ENCODE measurements at regions not wholly inside any gene's neighbourhood (a gene's known extent, or its start where the extent isn't known, plus 50 kb on each side); places are given as distances from the start of the nearest gene placed in this dataset.

GRCh38 chr20:58094160-58094559, 134.3 kb downstream of the ANKRD60 start:
- DNase-seq (ENCODE audit: extremely low read depth in 1 of 2, low read depth in 1 of 2) = no peak

- DNase-seq (ENCODE audit: extremely low read depth in 1 of 2, low read depth in 1 of 2) = no peak
These were observed 135.6 kb downstream of the ANKRD60 start for GRCh38 chr20:58092871-58093270.

GRCh38 chr20:58092353-58092752, 136.1 kb downstream of the ANKRD60 start:
- DNase-seq (ENCODE audit: extremely low read depth in 1 of 2, low read depth in 1 of 2) = no peak

DNA sequence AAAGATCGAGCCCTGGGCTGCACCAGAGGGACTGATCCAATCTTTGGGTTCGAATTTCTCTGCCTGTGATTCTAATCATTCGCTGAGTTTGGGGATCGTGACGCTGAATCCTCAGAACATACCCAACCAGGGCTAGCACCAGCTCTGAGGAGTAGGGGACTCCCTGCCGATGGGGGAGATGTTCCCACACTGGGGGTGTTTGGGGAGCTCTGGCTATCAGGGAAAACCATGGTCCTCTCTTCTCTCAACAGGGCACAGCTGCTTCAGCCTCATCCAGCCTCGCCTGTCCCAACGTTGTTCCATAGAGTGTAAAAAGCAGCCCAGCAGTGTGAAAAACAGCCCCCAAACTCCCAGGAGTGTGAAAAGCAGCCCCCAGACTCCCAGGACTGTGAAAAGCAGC, 136.6 kb downstream of the ANKRD60 start:
- no peak for DNase-seq (ENCODE audit: extremely low read depth in 1 of 2, low read depth in 1 of 2)

DNA sequence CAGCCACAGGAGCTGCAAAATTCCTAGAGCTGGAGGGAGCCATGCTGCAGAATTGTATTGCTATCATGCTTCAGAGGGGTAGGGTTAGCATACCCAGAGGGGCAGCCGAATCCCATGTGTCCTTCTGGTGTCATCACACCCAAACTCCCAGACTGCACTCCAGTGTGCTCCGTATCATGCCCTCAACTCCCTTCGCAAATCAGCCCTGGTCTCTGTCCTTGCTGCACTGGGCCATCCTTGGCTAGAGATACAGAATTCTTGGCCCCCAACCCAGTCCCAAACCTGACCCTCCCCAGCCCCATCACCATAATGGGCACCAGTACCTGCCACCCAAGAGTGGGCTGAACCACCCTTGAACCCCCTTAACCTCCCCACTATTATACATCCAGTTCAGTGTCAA, 138.3 kb downstream of the ANKRD60 start:
- no peak for DNase-seq (ENCODE audit: extremely low read depth in 1 of 2, low read depth in 1 of 2)

DNA sequence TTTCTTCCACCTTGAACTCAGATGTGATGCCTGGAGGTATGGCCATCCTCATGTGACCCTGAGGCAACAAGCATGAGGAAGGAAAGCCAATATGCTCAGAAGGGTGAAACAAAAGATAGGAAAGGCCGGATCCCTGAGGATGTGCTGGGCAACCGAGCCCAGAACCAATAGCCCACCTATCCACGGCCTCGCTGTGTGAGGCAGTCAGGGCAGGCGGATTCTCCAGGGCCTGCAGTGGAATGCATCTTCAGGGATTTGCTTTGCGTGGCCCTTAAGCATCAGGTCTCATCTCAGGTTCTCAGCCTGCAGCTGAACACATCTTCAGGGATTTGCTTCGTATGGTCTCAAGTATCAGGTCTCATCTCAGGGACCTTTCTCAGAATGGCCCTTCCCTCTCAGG, 139.8 kb downstream of the ANKRD60 start:
- DNase-seq (ENCODE audit: extremely low read depth in 1 of 2, low read depth in 1 of 2) = no peak

GRCh38 chr20:58088105-58088504, 140.3 kb downstream of the ANKRD60 start:
- no peak for DNase-seq (ENCODE audit: extremely low read depth in 1 of 2, low read depth in 1 of 2)

GRCh38 chr20:58087562-58087858, 140.9 kb downstream of the ANKRD60 start:
- DNase-seq (ENCODE audit: extremely low read depth in 1 of 2, low read depth in 1 of 2) = no peak

GRCh38 chr20:58086763-58087561, 141.5 kb downstream of the ANKRD60 start:
- DNase-seq (ENCODE audit: extremely low read depth in 1 of 2, low read depth in 1 of 2) = no peak

DNA sequence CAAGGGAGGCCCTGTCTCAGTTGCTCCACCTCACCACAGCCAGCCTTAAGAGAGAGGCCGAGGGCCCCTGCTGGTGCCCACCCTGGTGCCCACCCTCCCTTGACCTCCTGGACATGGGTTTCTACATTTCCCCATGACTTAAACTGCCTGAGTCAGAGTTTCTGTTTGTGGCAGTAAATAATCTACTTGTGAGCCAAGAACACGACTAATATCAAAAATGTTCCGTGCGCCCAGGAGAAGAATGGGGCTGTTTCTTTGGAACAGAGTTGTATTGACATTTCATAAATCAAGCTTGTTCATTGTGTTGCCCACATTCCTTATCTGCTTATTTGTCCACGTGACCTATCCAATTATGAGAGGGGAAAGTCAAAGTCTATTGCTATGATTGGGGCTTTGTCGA, 143.5 kb downstream of the ANKRD60 start:
- DNase-seq (ENCODE audit: extremely low read depth in 1 of 2, low read depth in 1 of 2) = no peak

- DNase-seq (ENCODE audit: extremely low read depth in 1 of 2, low read depth in 1 of 2) = no peak
These were observed 143.9 kb downstream of the ANKRD60 start for GRCh38 chr20:58084566-58084965.

GRCh38 chr20:58081846-58082245, 146.6 kb downstream of the ANKRD60 start:
- DNase-seq (ENCODE audit: extremely low read depth in 1 of 2, low read depth in 1 of 2) = no peak

DNA sequence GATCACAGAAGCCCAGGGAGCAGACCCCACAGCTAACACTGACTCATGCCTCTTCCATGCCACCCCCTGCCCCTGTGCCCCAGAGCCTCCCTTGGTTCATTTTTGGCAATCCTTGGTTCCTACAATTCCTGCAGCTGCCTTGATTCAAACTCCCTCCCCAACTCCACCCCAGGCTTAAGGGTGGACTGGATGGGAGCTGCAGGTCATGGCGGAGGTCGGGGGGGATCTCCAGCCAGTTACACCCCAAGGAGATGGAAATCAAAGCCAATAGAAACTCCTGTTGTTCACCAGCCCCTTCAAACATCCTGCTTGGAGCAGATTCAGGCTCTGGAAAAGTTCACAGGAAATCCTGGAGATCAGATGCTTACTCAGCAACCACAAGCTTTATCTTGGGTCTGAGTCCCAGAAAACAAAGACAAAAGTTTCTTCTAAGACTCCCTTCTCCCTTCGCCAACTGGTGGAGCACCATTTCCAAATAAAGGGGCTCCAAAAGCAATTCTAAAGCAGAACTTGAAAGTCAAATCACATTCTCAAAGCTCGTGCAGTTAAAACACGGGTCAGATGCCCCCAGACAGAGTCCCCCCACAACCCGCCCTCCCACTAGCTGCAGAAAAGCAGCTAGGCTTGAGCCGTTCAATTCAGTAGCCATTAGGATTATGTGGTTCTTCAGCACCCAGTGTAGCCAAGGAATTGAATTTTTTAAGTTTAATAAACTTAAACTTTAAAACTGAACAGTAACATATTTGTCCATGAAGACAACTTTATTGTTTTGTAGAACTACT, 149.5 kb downstream of the ANKRD60 start:
- DNase-seq (ENCODE audit: extremely low read depth in 1 of 2, low read depth in 1 of 2) = no peak

GRCh38 chr20:58077282-58077681, 151.2 kb downstream of the ANKRD60 start:
- no peak for DNase-seq (ENCODE audit: extremely low read depth in 1 of 2, low read depth in 1 of 2)

GRCh38 chr20:58076405-58076804, 152.0 kb downstream of the ANKRD60 start:
- no peak for DNase-seq (ENCODE audit: extremely low read depth in 1 of 2, low read depth in 1 of 2)

DNA sequence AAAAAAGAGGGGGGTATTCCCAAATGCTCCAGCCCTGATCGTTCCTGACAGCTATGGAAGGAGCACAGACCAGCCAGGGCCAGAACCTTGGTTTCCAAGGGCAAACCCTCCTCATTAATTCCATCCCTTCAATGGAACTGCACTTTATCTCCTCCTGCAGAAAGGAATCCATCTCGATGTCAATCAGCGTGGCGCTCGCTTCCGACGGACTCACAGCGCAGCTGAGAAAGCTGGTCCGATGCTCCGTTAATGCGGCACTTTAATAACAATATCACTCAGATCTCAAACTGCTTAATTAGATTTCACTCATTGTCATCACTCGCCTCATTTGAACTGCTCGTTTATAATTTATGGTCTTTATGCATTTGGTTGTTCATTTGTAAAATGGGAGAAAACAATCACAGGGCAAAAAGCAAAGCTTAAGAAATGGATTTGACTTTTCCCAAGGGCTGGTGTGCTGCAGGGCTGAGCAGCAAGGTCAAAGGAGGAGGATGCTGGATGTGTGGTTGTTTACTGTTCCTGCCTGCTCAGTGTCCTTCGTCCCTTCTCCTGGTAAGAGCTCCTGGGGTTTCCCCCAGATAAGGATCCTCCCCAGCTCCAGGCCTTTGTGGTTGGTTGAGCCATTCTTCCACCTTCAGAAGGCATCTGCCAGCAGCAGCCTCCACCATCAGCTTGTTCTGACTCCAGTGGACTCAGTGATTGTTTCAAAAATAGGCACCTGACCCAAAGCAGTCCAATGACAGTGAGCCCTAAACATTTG, 152.7 kb downstream of the ANKRD60 start:
- DNase-seq (ENCODE audit: extremely low read depth in 1 of 2, low read depth in 1 of 2) = no peak

DNA sequence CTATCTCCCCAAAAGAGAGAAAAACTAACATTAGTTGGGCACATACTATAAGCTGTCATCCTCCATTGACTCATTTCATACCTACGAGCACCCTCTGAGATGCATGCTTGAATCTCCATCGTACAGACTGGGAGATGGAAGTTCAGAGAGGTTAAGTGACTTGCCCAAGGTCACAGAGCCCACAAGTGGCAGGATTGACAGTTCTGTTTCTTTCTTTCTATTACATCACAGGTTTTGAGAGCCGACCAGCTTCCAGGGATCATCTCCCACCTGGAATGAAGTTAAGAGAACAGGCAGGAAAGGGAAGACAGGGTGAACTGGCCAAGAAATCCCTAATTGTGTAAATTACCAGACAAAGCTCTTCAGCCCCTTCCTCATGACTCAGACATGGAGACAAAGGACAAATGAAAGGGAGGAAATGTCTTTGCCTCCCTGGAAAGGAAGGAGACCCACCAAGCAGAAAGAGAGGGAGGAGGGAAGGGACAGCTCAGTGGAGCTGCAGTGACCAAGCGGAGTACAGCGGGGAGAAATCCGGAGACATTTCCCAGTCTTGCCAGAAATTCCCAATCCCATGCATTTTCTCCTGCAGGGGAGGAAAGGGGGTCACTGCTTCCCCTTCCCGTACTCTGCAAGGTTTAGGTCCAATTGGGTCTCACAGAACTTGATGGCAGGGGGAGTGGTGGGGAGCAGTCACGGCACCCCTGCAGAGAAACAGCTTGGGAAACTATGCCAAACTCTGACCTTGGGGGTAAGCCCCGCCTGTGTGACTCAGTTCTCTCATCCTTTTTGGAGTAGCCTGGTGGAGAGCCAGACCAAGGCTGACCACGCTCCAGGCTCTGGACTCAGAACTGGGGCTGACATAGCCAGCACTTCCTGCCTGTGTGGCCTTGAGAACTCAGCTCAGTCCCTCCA, 154.3 kb downstream of the ANKRD60 start:
- no peak for DNase-seq (ENCODE audit: extremely low read depth in 1 of 2, low read depth in 1 of 2)

DNA sequence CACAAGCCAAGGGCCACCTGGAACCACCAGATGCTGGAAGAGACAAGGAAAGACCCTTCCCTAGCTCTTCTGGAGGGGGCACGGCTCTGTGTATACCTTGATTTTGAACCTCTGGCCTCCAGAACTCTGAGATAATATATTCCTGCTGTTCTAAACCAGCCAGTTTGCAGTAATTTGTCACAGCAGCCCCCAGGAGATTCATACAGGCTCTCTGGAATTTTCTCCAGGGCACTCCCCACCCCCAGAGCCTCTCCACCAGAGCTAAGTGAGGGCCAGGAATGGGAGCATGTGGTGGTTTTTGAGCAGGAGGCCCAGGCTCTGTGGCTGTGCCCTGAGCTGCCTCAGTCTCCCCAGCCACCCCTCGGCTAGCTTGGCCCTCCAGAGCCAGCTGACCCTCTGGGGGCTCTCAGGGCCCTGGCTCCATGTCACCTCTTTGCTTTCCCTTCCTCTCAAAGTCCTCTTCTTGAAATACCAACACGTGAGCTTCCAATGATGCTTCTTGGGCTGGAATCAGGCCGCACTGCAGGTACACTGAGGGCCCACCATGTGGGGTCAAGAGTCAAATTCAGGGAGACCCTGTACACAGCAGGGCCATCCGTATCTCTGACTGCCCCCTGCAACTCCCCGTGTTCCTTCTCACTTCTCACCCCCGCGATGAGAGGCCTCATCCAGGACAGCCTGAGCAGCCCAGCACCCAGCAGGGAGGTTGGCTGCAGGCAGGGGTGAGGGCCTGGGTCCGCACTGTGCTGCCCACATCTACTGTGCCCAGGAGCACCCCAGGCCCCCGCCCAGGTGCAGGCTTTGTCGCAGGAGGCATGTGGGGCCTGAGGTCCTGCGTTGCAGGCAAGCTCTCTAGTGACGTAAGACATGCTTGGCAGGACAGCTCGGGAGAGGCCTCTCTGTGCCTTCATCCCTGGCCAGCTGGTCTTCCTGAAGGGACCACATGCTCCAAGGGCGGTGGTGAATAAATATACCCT, 155.5 kb downstream of the ANKRD60 start:
- no peak for DNase-seq (ENCODE audit: extremely low read depth in 1 of 2, low read depth in 1 of 2)

DNA sequence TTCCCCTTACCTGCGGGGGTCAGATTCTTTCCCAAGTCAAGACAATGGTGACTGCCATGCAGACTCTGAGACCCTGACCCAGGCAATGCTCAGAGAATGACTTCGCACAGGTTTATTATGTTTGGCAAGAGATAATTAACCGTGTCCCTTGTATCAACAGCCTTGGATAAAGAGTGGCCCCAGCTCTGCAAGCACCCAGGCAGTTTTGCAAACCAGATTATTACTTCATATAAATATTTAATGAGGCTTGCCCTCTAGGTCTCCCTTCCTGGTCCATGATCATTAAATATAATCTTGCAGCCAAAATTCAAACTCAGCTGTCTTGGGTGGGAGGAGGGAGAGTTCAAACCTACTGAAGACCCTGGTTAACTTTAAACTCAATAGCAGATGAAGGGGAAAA, 156.5 kb downstream of the ANKRD60 start:
- DNase-seq (ENCODE audit: extremely low read depth in 1 of 2, low read depth in 1 of 2) = no peak

DNA sequence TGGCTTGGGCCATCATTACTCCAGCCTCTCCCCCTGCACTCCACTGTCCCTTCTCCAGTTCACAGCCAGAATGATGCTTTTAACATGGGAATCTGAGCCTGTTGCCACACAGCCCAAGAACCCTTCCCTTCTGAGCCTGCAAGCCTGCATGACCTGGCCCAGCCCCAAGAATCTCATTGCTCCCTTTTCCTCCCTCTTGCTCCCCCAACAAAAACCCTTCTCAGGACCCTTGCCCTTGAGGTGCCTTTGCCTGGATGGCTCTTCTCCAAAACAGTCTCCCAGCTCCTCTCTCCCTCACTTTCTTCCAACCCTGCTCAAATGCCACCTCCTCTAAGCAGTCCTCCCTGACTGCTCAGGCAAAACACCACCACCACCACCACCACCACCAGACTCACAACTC, 157.2 kb downstream of the ANKRD60 start:
- no peak for DNase-seq (ENCODE audit: extremely low read depth in 1 of 2, low read depth in 1 of 2)

Measured in stimulated activated CD8-positive, alpha-beta memory T cell treated with anti-CD3 and anti-CD28 coated beads, Interleukin-7, amount 100 ng/mL, for 48 hours (primary cell).